Adipocyte (in vitro differentiated cells): ENCODE measurements at regions not wholly inside any gene's neighbourhood (a gene's known extent, or its start where the extent isn't known, plus 50 kb on each side); places are given as distances from the start of the nearest gene placed in this dataset.

Experiments
- DNase-seq: peaks from one replicate; pipeline ENCODE4 v3.0.0-alpha.2; 2015; ENCODE audit warnings: low read depth
- H3K27me3 ChIP-seq: replicated peaks from 2 replicates; pipeline ENCODE4 v1.7.0; 2013; ENCODE audit warnings: mild to moderate bottlenecking, low read length, moderate library complexity; ENCODE audit not compliant: control insufficient read depth, insufficient read depth
- H3K36me3 ChIP-seq: 2 replicates; pipeline ENCODE4 v1.7.0; 2013; ENCODE audit warnings: low read length, mild to moderate bottlenecking, moderate library complexity; ENCODE audit not compliant: control insufficient read depth, insufficient read depth, severe bottlenecking
- H3K4me1 ChIP-seq: 2 replicates; pipeline ENCODE4 v1.7.0; 2013; ENCODE audit warnings: mild to moderate bottlenecking, low read length, moderate library complexity; ENCODE audit not compliant: control insufficient read depth, insufficient read depth
- H3K4me3 ChIP-seq: 2 replicates; pipeline ENCODE4 v1.7.0; 2013; ENCODE audit warnings: mild to moderate bottlenecking, low read length, moderate library complexity
- H3K9ac ChIP-seq: 2 replicates; pipeline ENCODE4 v1.7.0; 2013; ENCODE audit warnings: mild to moderate bottlenecking, low read length, moderate library complexity
- H3K9me3 ChIP-seq: 2 replicates; pipeline ENCODE4 v1.7.0; 2013; ENCODE audit warnings: mild to moderate bottlenecking, low read length, moderate library complexity; ENCODE audit not compliant: control insufficient read depth

GRCh38 chr3:53956586-53956985 lies 64.9 kb upstream of the SELENOK start:
- Histone ChIP-seq H3K36me3 (no peaks in the 10 kb centered on the region), H3K9ac (no peak overlapping the region), H3K4me1 (no peaks in the 10 kb centered on the region), H3K4me3 (no peak overlapping the region), H3K27me3 (no peaks in the 10 kb centered on the region), H3K9me3 (peaks cover 7% of the 10 kb centered on the region)
- no peak for DNase-seq

- Histone ChIP-seq H3K4me1 (no peaks in the 10 kb centered on the region), H3K27me3 (no peaks in the 10 kb centered on the region), H3K4me3 (no peak overlapping the region), H3K9ac (no peak overlapping the region), H3K36me3 (no peaks in the 10 kb centered on the region), H3K9me3 (peaks cover 23% of the 10 kb centered on the region)
- no peak for DNase-seq
Measured at GRCh38 chr3:53949541-53949940, 57.9 kb upstream of the SELENOK start.

GRCh38 chr3:53948174-53948573 lies 56.5 kb upstream of the SELENOK start:
- no peak for DNase-seq
- H3K9ac ChIP-seq: no peak overlapping the region
- H3K36me3 ChIP-seq: no peaks in the 10 kb centered on the region
- H3K4me3 ChIP-seq: no peak overlapping the region
- H3K27me3 ChIP-seq: no peaks in the 10 kb centered on the region
- peaks cover 23% of the 10 kb centered on the region for H3K9me3 ChIP-seq
- H3K4me1 ChIP-seq: no peaks in the 10 kb centered on the region

DNA sequence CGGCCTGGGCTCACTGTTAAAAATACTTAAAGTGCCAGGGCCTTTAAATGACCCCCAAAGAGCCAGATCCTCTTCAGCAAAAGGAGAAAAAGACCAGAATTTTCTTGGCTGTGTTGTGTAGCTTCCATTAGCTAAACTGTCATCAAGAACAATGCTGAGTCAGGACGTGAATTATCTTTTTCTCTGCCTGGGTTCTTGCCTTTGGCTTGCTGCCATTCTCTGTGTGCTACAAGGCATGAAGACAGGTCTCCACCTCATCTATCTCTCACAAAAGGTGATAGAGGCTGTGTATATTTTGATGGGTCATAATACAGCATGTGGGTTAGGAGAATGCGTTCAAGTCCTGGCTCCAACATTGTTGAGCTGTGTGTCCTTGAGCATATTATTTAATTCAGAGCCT lies 52.4 kb upstream of the SELENOK start:
- Histone ChIP-seq H3K4me1 (no peaks in the 10 kb centered on the region), H3K36me3 (no peaks in the 10 kb centered on the region), H3K9ac (no peak overlapping the region), H3K27me3 (no peaks in the 10 kb centered on the region), H3K4me3 (no peak overlapping the region), H3K9me3 (peaks cover 23% of the 10 kb centered on the region)
- no peak for DNase-seq

- no peak for DNase-seq
- H3K4me3 ChIP-seq: no peak overlapping the region
- H3K9ac ChIP-seq: no peak overlapping the region
- peaks cover 10% of the 10 kb centered on the region for H3K9me3 ChIP-seq
- H3K27me3 ChIP-seq: peaks cover 14% of the 10 kb centered on the region
- H3K4me1 ChIP-seq: no peaks in the 10 kb centered on the region
- H3K36me3 ChIP-seq: no peaks in the 10 kb centered on the region
Measured at GRCh38 chr3:53941950-53942349, 50.3 kb upstream of the SELENOK start.
